CD14-positive monocyte (primary cell): ENCODE measurements at regions not wholly inside any gene's neighbourhood (a gene's known extent, or its start where the extent isn't known, plus 50 kb on each side); places are given as distances from the start of the nearest gene placed in this dataset.

Experiments used
- DNase-seq, 3 donors: peaks; one replicate each; pipeline ENCODE4 v3.0.0-alpha.2; 2011 to 2022
- H2AFZ ChIP-seq: 2 replicates; pipeline ENCODE4 v1.6.0; 2012; ENCODE audit warnings: mild to moderate bottlenecking, low read depth, low read length, inconsistent platforms; ENCODE audit not compliant: insufficient read depth, poor library complexity, severe bottlenecking
- H3K27ac ChIP-seq, 2 donors: 1 replicate in 1 of 2; 2 replicates in 1 of 2; pipeline ENCODE4 v1.5.1; 2012 to 2013; ENCODE audit warnings: low read length in 2 of 2, control low read depth in 1 of 2, inconsistent platforms in 1 of 2, low read depth in 1 of 2, mild to moderate bottlenecking in 1 of 2
- H3K27me3 ChIP-seq, 2 donors: one replicate each; pipeline versions ENCODE4 v1.6.0 to v1.6.1; 2011 to 2013; ENCODE audit warnings: low read length in 2 of 2; ENCODE audit not compliant: control insufficient read depth in 2 of 2, insufficient read depth in 2 of 2
- H3K36me3 ChIP-seq, 2 donors: replicated peaks in 1 of 2; 1 replicate in 1 of 2; 2 replicates in 1 of 2; pipeline versions ENCODE4 v1.5.1 to v1.6.1; 2012 to 2013; ENCODE audit warnings: low read length in 2 of 2, control low read depth in 1 of 2, inconsistent platforms in 1 of 2, mild to moderate bottlenecking in 1 of 2; ENCODE audit not compliant: insufficient read depth in 2 of 2, control insufficient read depth in 1 of 2
- H3K4me1 ChIP-seq, 2 donors: 1 replicate in 1 of 2; 2 replicates in 1 of 2; pipeline versions ENCODE4 v1.5.1 to v1.6.1; 2012 to 2013; ENCODE audit warnings: low read length in 2 of 2, control low read depth in 1 of 2, inconsistent platforms in 1 of 2, mild to moderate bottlenecking in 1 of 2, moderate library complexity in 1 of 2; ENCODE audit not compliant: insufficient read depth in 2 of 2, control insufficient read depth in 1 of 2
- H3K4me2 ChIP-seq: replicated peaks from 2 replicates; pipeline ENCODE3; 2012; ENCODE audit warnings: low read length, moderate library complexity, mild to moderate bottlenecking; ENCODE audit not compliant: poor library complexity, severe bottlenecking; ENCODE audit errors: extremely low read depth
- H3K4me3 ChIP-seq, 3 experiments: fragments of 200-600 bp in 1 of 3; sonication (generic) in 1 of 3; replicated peaks in 1 of 3; 1 replicate in 2 of 3; 2 replicates in 1 of 3; pipeline ENCODE4 v1.5.1; 2011 to 2013; ENCODE audit warnings: low read length in 3 of 3, mild to moderate bottlenecking in 3 of 3, control low read depth in 2 of 3, low read depth in 2 of 3, inconsistent platforms in 1 of 3, moderate library complexity in 1 of 3
- H3K79me2 ChIP-seq: 2 replicates; pipeline ENCODE4 v1.6.0; 2012; ENCODE audit warnings: mild to moderate bottlenecking, control low read depth, inconsistent platforms, low read length, moderate library complexity; ENCODE audit not compliant: insufficient read depth
- H3K9ac ChIP-seq: 2 replicates; pipeline ENCODE4 v1.6.0; 2017; ENCODE audit warnings: low read length, mild to moderate bottlenecking; ENCODE audit not compliant: insufficient read depth, poor library complexity, severe bottlenecking
- H3K9me3 ChIP-seq, 2 donors: replicated peaks in 1 of 2; 1 replicate in 1 of 2; 2 replicates in 1 of 2; pipeline versions ENCODE4 v1.5.1 to v1.6.1; 2012 to 2013; ENCODE audit warnings: low read length in 2 of 2, control low read depth in 1 of 2; ENCODE audit not compliant: control insufficient read depth in 1 of 2, insufficient read depth in 1 of 2
- H4K20me1 ChIP-seq: 2 replicates; pipeline ENCODE4 v1.6.0; 2012; ENCODE audit warnings: mild to moderate bottlenecking, low read length, control low read depth, moderate library complexity; ENCODE audit not compliant: insufficient read depth
- H3K27ac Mint-ChIP-seq, 7 donors: one replicate each; pipeline ENCODE4 v1.8.0; 2020; ENCODE audit warnings: mild to moderate bottlenecking in 7 of 7, mixed read lengths in 7 of 7, moderate library complexity in 6 of 7, inconsistent platforms in 2 of 7
- H3K27me3 Mint-ChIP-seq, 3 donors: one replicate each; pipeline ENCODE4 v1.8.0; 2021 to 2022; ENCODE audit warnings: low read depth in 3 of 3, mild to moderate bottlenecking in 3 of 3, mixed read lengths in 3 of 3, moderate library complexity in 3 of 3, inconsistent platforms in 1 of 3
- H3K36me3 Mint-ChIP-seq, 2 donors: one replicate each; pipeline ENCODE4 v1.8.0; 2020; ENCODE audit warnings: mixed read lengths in 2 of 2, inconsistent platforms in 1 of 2, mild to moderate bottlenecking in 1 of 2
- H3K4me1 Mint-ChIP-seq: one replicate; pipeline ENCODE4 v1.8.0; 2020; ENCODE audit warnings: mild to moderate bottlenecking, mixed read lengths
- H3K4me3 Mint-ChIP-seq, 2 donors: one replicate each; pipeline ENCODE4 v1.8.0; 2020; ENCODE audit warnings: mild to moderate bottlenecking in 2 of 2, mixed read lengths in 2 of 2, moderate library complexity in 1 of 2
- H3K9me3 Mint-ChIP-seq, 7 donors: one replicate each; pipeline ENCODE4 v1.8.0; 2020 to 2022; ENCODE audit warnings: mixed read lengths in 7 of 7, mild to moderate bottlenecking in 6 of 7, moderate library complexity in 6 of 7, inconsistent platforms in 2 of 7
- CTCF ChIP-seq: fragments of 200-600 bp; IDR thresholded peaks from one replicate; pipeline ENCODE4 v1.8.0; 2022; ENCODE audit warnings: antibody characterized with exemption, mild to moderate bottlenecking
- WGBS: methylation state at CpG from one replicate; pipeline ENCODE4 v1.1.5; 2013; ENCODE audit warnings: missing lambda C conversion rate; ENCODE audit not compliant: insufficient coverage; 5-methylcytosine and 5-hydroxymethylcytosine counted together
- intact Hi-C, 2 donors: fragments of 100-400 bp; cut with micrococcal nuclease; formaldehyde crosslinking; loops; one replicate each; pipeline versions ENCODE4 v1.15.0 to v1.15.1; 2023

- no peaks in the 10 kb centered on the region for H3K4me1 Mint-ChIP-seq
- H3K27me3 ChIP-seq, result no peaks in the 10 kb centered on the region
- H3K27ac ChIP-seq, result no peak overlapping the region
- DNase-seq, result no peak
- no peaks in the 10 kb centered on the region for H3K9me3 ChIP-seq
- H3K4me2 ChIP-seq, result no peak overlapping the region
- no peaks in the 10 kb centered on the region for H3K4me1 ChIP-seq
- no peak overlapping the region for H3K27ac Mint-ChIP-seq
- H3K27me3 Mint-ChIP-seq, result peaks cover 3 to 6% (median 4%) of the 10 kb centered on the region in 3 donors
- H3K4me3 Mint-ChIP-seq, result no peak overlapping the region
- no peak overlapping the region for H2AFZ ChIP-seq
- no peaks in the 10 kb centered on the region for H3K36me3 ChIP-seq
- intact Hi-C loops, result no loop called here
- H4K20me1 ChIP-seq, result no peaks in the 10 kb centered on the region
- no peak overlapping the region for H3K4me3 ChIP-seq
- no peak overlapping the region for H3K9ac ChIP-seq
- TF ChIP-seq CTCF, result no peak
- WGBS, result 86% methylated on average over 1 of the region's 2 CpGs
- no peaks in the 10 kb centered on the region for H3K36me3 Mint-ChIP-seq
- H3K9me3 Mint-ChIP-seq, result peaks cover 0 to 10% (median 4%) of the 10 kb centered on the region in 7 donors
- H3K79me2 ChIP-seq, result no peaks in the 10 kb centered on the region
Measured at GRCh38 chr1:83781667-83782066, 217.3 kb downstream of the TTLL7 start.

GRCh38 chr1:83779565-83779964 is 219.4 kb downstream of the TTLL7 start:
- no peak overlapping the region for H3K4me2 ChIP-seq
- no peak overlapping the region for H3K9ac ChIP-seq
- no peaks in the 10 kb centered on the region for H3K27me3 ChIP-seq
- H3K4me1 ChIP-seq, result no peaks in the 10 kb centered on the region
- H3K4me3 Mint-ChIP-seq, result no peak overlapping the region
- peaks cover 0 to 6% (median 3%) of the 10 kb centered on the region in 7 donors for H3K9me3 Mint-ChIP-seq
- no peak overlapping the region for H3K4me3 ChIP-seq
- no peak for DNase-seq
- H3K27me3 Mint-ChIP-seq, result peaks cover 3 to 6% (median 4%) of the 10 kb centered on the region in 3 donors
- intact Hi-C loops, result no loop called here
- H3K36me3 Mint-ChIP-seq, result no peaks in the 10 kb centered on the region
- H3K27ac Mint-ChIP-seq, result no peak overlapping the region
- no peaks in the 10 kb centered on the region for H3K79me2 ChIP-seq
- H3K4me1 Mint-ChIP-seq, result no peaks in the 10 kb centered on the region
- no peak overlapping the region for H2AFZ ChIP-seq
- no peaks in the 10 kb centered on the region for H3K36me3 ChIP-seq
- no peak overlapping the region for H3K27ac ChIP-seq
- H3K9me3 ChIP-seq, result no peaks in the 10 kb centered on the region
- TF ChIP-seq CTCF, result no peak
- no peaks in the 10 kb centered on the region for H4K20me1 ChIP-seq
